T47D (cell line): ENCODE measurements at regions not wholly inside any gene's neighbourhood (a gene's known extent, or its start where the extent isn't known, plus 50 kb on each side); places are given as distances from the start of the nearest gene placed in this dataset.

ENCODE experiments used
- DNase-seq, 2 experiments: peaks; one replicate each; pipeline versions ENCODE4 v3.0.0 to v3.0.0-alpha.2; 2011 to 2012; ENCODE audit warnings: low read depth in 1 of 2, low spot score in 1 of 2
- JUND ChIP-seq: IDR thresholded peaks from 2 replicates; pipeline ENCODE4 v1.6.1; 2012; ENCODE audit warnings: low read depth
- in situ Hi-C: cut with HindIII; loops from 2 replicates; pipeline ENCODE4 v1.10.0; 2016; ENCODE audit warnings: low sequenced_read_pairs, low pct_unique_long_range_greater_than_20kb

DNA sequence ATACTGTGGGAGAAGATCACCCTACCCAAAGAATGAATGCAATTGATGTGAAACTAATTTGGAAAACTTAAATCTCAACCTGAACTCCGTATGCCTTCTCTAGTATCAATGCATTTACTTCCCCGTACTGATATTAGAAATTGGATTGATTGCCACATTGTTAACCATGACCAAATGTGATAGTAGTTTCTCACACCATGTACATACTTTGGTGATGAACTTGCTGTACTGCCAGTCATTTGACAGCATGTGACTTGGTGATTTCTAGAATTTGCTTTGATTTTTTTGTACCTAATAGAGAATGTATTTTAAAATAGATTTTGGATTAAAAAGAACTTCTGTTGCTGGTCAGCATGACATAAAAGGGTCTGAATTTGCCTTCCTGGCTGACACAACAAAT lies 579.8 kb upstream of the TMEM132C start:
- no peak for TF ChIP-seq JUND
- in situ Hi-C loops, result no loop called here
- no peak for DNase-seq

DNA sequence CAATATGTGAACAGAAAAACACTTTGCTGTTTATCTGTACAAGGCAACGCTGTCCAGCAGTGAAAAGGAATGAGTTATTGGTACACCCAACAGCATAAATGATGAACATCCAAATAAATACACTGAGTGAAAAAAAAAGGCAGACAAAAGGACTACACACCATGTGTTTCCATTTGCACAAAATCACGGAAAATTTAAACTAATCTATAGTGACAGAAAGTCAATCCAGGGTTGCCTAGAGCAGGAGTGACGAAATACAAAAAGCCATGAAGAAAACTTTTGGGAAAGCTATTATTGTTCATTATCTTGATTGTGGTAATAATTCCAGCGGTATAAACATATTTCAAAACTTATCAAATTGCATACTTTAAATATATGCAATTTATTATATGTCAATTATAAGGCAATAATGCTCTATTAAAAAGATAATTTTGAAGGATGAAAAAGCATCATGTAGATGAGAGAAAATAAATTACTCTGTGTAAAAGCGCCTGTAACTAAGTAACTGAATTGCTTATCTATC lies 578.0 kb upstream of the TMEM132C start:
- in situ Hi-C loops, result no loop called here
- DNase-seq, result no peak
- no peak for TF ChIP-seq JUND

DNA sequence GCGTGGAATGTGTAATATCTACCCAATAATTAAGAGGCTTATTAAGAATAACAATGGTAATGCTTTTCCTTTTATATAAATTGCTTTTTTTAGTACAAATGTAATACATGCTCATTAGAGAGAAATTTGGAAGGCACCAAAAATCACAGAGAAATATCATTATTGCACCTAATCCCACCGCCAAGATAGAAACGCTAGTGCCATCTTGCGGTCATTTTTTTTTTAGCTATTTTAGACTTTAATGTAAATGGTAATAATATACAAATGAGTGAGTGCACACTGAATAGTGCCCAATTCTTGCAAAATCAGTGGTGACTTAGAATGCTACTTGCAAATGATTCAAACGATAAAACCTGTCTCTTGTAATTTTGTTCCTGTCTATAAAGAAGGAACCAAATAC lies 576.8 kb upstream of the TMEM132C start:
- peak in 1 of 2 experiments; percentile 16 for DNase-seq
- in situ Hi-C loops, result no loop called here
- TF ChIP-seq JUND, result no peak

DNA sequence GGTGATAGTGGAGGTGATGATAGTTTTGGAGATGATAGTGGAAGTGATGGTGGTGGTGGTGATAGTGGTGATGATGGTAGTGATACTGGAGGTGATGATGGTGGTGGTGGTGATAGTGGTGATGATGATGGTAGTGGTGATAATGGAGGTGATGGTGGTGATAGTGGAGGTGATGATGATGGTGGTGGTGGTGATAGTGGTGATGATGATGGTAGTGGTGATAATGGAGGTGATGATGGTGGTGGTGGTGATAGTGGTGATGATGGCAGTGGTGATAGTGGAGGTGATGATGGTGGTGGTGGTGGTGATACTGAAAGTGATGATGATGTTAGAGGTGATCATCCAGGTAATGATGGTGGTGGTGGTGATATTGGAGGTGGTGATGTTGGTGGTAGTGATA lies 570.0 kb upstream of the TMEM132C start:
- TF ChIP-seq JUND, result no peak
- in situ Hi-C loops, result no loop called here

DNA sequence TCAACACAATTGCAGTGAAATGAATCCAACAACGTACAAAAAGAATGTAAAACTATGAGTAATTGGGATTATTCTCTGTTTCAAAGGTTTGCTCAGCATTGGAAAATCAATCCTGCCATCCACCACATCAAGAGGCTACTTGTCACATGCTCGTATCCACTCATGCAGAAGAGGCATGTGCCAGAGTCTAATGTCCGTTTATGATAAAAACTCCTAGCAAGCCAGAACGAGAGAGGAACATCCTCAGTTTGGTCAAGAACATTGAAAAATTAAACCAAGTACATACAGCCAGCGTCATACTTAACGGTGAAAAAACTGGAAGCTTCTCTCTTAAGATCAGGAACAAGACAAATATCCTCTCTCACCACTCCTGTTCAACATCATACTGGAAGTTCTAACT lies 563.9 kb upstream of the TMEM132C start:
- DNase-seq, result no peak
- in situ Hi-C loops, result no loop called here

More for the DNA sequence above, 570.0 kb upstream of the TMEM132C start:
- DNase-seq, result no peak

DNA sequence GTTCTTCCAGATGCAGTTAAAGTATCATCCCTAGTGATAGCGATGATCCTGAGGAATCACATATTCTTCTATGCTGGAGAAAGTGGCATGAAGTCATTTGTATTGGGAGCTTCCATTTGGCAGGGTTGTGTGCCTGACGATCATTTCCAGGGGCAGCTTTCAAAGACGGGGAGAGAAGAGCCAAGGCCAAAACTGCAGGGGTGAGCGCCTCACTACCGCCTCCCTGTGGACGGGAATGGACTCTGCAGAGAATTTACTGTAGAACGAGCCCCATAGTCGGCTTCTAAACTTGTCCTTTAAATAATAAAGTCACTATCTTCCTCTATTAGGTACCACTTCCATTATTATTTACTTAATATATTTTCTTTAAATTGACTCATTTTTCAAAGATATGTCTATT lies 555.9 kb upstream of the TMEM132C start:
- in situ Hi-C loops, result no loop called here
- DNase-seq, result no peak
- no peak for TF ChIP-seq JUND

More for the DNA sequence above, 563.9 kb upstream of the TMEM132C start:
- TF ChIP-seq JUND, result no peak

DNA sequence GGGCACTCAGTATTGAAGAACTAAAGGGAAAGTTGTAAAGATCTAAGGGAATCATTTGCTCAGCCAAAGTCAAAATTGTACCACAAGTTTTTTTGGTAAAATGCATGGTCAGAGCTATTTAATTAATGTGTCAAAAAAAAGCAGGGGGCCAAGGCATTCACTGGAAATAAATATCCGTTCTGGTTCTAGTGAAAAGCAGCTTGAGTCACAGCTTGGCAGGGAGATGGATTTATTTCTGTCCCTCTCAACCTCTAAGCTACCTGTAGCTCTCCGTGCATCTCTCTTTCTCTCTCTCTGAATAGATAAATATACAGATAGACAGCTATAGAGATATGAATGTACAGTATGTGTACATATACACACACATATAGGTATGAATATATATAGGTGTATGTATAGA lies 554.4 kb upstream of the TMEM132C start:
- no peak for DNase-seq
- in situ Hi-C loops, result no loop called here
- no peak for TF ChIP-seq JUND

DNA sequence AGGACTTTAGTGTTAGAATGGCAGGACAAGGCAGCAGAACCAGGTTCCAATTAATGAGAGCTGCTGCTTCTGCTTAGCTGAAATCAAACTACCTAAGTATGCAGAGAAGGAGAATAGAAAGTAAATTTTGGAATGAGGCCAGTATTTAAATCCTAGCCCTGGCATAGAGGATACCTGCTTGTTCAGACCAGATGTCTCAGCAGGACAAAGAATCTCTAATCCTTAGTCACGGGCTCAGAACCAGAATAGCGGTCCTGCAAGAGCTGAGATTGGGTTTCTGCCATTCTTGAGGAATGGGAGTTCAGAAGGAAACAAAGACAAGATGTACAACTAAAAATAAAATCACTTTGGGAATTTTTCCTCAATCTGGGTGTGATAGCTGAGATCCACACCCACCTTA lies 550.8 kb upstream of the TMEM132C start:
- in situ Hi-C loops, result no loop called here
- no peak for TF ChIP-seq JUND
- DNase-seq, result no peak

DNA sequence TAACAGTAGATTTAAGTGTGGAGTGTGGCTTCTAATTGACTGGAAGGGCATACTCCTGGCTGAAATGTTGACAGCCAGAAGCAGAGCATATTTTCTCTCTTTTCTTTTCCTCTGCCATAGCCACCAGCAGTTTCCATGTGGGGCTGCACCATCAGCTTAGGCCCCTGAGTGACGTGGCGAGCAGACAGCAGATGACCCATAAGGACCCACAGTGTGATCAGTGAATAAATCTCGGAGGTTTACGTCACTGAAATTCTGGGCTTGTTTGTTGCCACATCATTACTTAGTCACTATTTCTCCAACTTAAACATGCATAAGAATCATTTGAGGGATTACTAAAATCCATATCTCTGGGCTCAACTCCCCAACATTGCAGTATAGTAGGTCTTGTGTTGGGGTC lies 549.7 kb upstream of the TMEM132C start:
- DNase-seq, result no peak
- in situ Hi-C loops, result no loop called here
- TF ChIP-seq JUND, result no peak

DNA sequence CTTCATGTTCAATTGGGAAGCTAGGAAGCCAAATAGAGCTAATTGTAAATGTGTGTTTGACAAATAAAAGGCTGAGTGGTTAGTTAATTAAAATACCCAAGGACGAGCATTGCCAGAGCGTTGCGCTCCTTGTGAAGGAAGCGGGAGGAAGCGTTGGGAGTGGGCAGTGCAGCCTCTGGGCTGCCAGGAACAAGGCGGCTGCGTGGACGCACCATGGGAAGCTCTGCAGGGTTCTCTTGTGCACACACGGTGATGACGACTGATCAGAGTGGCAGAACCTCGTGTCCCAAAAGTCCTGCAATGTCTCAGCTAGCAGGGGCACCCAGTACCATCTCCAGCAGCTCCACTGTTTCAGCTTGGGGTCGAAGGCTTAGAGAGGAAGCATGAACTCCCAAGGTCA lies 546.6 kb upstream of the TMEM132C start:
- in situ Hi-C loops, result no loop called here
- TF ChIP-seq JUND, result no peak
- no peak for DNase-seq

DNA sequence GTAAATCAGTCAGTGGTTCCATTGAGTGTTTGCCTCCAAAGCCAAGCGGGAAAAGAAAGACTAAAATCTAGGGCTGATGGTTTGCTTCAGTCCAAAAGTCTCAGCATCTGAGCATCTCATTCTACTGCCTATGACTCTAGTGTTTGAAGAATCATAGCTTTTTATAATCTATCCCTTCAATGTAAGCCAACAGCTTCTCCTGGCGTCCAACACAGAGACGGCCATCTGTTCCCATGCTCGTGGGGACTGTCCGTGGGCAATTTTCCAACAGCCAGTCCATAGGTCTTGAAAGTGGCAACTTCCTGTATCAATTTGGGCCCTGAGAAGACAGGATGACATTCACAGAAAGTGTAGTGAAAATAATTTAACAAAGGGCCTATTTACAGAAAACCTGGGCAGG lies 544.4 kb upstream of the TMEM132C start:
- DNase-seq, result no peak
- in situ Hi-C loops, result no loop called here
- no peak for TF ChIP-seq JUND

DNA sequence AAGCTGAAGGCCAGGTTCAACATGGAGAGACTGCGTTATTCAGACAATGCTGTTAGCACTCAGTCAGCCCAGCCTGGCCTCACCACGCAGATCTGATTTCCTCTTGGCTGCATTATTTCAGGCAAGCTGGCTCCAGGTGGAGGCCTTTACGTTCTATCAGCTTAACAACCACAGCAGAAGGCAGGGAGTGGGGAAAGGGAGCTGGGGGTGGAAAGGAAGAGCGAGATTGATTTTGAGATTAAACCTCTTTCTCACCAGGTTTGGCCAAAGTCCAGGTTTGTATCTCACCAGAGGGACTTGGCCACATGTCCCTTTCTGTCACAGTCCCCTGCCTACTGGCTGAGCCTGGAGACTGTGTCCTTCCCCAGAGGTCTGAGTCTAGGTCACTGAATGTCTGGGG lies 543.7 kb upstream of the TMEM132C start:
- in situ Hi-C loops, result no loop called here
- DNase-seq, result no peak
- no peak for TF ChIP-seq JUND

DNA sequence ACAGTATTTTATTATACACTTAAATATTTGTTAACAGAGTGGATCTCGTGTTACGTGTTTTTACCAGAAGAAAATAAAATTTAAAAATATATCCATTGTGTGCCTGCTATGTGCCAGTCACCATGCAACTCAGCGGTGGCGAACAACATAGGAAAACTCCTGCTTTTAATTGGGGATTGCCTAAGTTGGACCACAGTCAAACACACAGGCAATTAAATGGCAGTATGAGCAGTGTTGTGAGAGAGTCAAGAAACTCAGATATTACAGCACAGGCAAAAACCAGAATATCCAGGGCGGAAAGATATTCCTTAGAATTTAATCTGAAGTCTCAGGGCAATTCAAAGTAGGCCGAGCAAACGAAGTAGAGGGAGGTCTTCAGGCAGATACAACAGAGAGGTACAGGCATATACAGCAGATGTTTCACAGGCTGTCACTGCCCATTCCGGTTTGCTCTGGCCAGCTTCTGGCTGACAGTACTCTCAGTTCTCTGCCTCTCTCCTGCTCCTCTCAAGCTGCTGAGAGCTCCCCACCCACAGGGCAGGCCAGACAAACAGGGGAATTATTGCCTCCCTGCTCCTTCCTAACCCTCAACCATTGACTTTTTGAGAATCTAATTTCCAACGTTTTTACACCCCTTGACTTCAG lies 540.2 kb upstream of the TMEM132C start:
- TF ChIP-seq JUND, result no peak
- no peak for DNase-seq

DNA sequence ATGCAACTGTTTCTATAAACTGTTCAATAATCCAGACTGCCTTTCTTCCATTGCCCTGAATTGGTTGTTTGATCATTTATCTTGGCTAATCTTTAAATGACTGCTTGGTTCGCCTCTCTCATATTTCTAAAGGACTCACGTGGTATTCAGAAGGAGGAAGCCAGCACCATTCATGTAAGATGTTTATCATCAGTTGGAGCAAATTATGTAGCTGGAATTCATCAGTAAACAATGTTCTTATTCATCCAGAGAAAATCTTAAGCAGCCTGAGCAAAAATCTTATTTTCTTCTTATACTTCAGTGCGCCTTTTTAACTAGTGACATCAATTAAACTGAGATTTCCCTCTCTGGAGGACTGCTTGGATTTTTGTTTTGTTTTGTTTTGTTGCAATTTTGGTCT lies 538.7 kb upstream of the TMEM132C start:
- no peak for DNase-seq
- TF ChIP-seq JUND, result no peak
- in situ Hi-C loops, result no loop called here

More for the DNA sequence above, 540.2 kb upstream of the TMEM132C start:
- in situ Hi-C loops, result no loop called here
